HepG2 (cell line): ENCODE measurements at regions not wholly inside any gene's neighbourhood (a gene's known extent, or its start where the extent isn't known, plus 50 kb on each side); places are given as distances from the start of the nearest gene placed in this dataset.

Experiments used
- ATAC-seq: fragments of 200-7000 bp; cut with Tn5 transposase; 3 replicates; pipeline ENCODE4 v1.9.1; 2020; ENCODE audit warnings: mild to moderate bottlenecking, moderate library complexity
- BruUV-seq: library from RNA; stranded (reverse); fragments of 400-500 nt; replicated peaks from 2 replicates; lab custom pipeline; 2021; lab: Mats Ljungman, UMichigan
- CTCF ChIA-PET: fragments of 300-600 bp; formaldehyde crosslinking; extraction: SDS; loops from one replicate; lab custom pipeline; 2021; ENCODE audit warnings: low total read pairs, inconsistent platforms, low intra/inter-chr PET ratio; lab: Yijun Ruan, JAX
- POLR2A ChIA-PET: fragments of 350-600 bp; sonication (Branson Sonifier 250); formaldehyde crosslinking; loops from one replicate; lab custom pipeline; 2020; ENCODE audit warnings: antibody characterized with exemption, inconsistent platforms; lab: Yijun Ruan, JAX
- DNase-seq: peaks from one replicate; pipeline ENCODE4 v3.0.0-alpha.2; 2015; ENCODE audit warnings: low spot score
- FAIRE-seq: peaks from 3 replicates; lab custom pipeline; 2011; peaks lifted over from hg19 to GRCh38; lab: Jason Lieb, UNC
- H2AFZ ChIP-seq: one replicate; pipeline ENCODE4 v1.6.1; 2011; ENCODE audit warnings: low read length, inconsistent platforms
- H3K27ac ChIP-seq: fragments of 300-600 bp; 3 replicates; pipeline ENCODE4 v1.8.0; 2011; ENCODE audit warnings: mixed run types, mild to moderate bottlenecking, mixed read lengths, low read length, inconsistent platforms; ENCODE audit not compliant: insufficient read depth; ENCODE audit errors: extremely low read length
- H3K27me3 ChIP-seq, 2 experiments: fragments of 200-600 bp in 1 of 2; 2 replicates in 1 of 2; 3 replicates in 1 of 2; pipeline versions ENCODE4 v1.6.0 to v1.8.0; 2011; ENCODE audit warnings: low read length in 2 of 2, mild to moderate bottlenecking in 2 of 2, moderate library complexity in 2 of 2, inconsistent platforms in 1 of 2; ENCODE audit not compliant: insufficient read depth in 2 of 2, control insufficient read depth in 1 of 2
- H3K36me3 ChIP-seq, 2 experiments: fragments of 200-600 bp in 1 of 2; replicated peaks in 1 of 2; 2 replicates in 1 of 2; 3 replicates in 1 of 2; pipeline versions ENCODE4 v1.5.1 to v1.8.0; 2011; ENCODE audit warnings: low read length in 2 of 2, inconsistent platforms in 1 of 2; ENCODE audit not compliant: insufficient read depth in 2 of 2, control insufficient read depth in 1 of 2
- H3K4me1 ChIP-seq: 2 replicates; pipeline ENCODE4 v1.5.1; 2012; ENCODE audit warnings: low read length, inconsistent platforms; ENCODE audit not compliant: insufficient read depth
- H3K4me2 ChIP-seq: 2 replicates; pipeline ENCODE4 v1.6.0; 2011; ENCODE audit warnings: low read depth, low read length, inconsistent platforms
- H3K4me3 ChIP-seq, 3 experiments: fragments of 200-600 bp in 1 of 3; sonication (generic), shearing (Covaris generic) in 1 of 3; replicated peaks in 1 of 3; 2 replicates each; pipeline ENCODE4 v1.5.1; 2011 to 2016; ENCODE audit warnings: low read length in 3 of 3, inconsistent platforms in 2 of 3, low read depth in 2 of 3, mild to moderate bottlenecking in 2 of 3, control low read depth in 1 of 3, mixed read lengths in 1 of 3; ENCODE audit not compliant: insufficient read depth in 1 of 3
- H3K79me2 ChIP-seq: one replicate; pipeline ENCODE4 v1.6.1; 2011; ENCODE audit warnings: low read length, inconsistent platforms; ENCODE audit not compliant: insufficient read depth
- H3K9ac ChIP-seq: 2 replicates; pipeline ENCODE4 v1.6.0; 2011; ENCODE audit warnings: mild to moderate bottlenecking, low read depth, low read length, inconsistent platforms; ENCODE audit not compliant: insufficient read depth
- H3K9me3 ChIP-seq: 2 replicates; pipeline ENCODE4 v1.5.1; 2012; ENCODE audit warnings: mild to moderate bottlenecking, low read length
- H4K20me1 ChIP-seq: 2 replicates; pipeline ENCODE4 v1.6.0; 2011; ENCODE audit warnings: inconsistent platforms, mild to moderate bottlenecking, low read length, moderate library complexity; ENCODE audit not compliant: insufficient read depth
- AKAP8 ChIP-seq: sonication (generic); formaldehyde crosslinking; IDR thresholded peaks from 2 replicates; pipeline ENCODE4 v1.5.1; 2020; ENCODE audit warnings: mild to moderate bottlenecking, missing genetic modification reagents
- ATF3 ChIP-seq: sonication (generic); formaldehyde crosslinking; IDR thresholded peaks from 2 replicates; pipeline ENCODE4 v1.4.0; 2020; ENCODE audit warnings: missing genetic modification reagents
- ELF3 ChIP-seq: IDR thresholded peaks from 2 replicates; pipeline ENCODE4 v1.6.1; 2016; ENCODE audit warnings: missing genetic modification reagents, missing compliant biosample characterization
- KLF15 ChIP-seq: sonication (generic); formaldehyde crosslinking; IDR thresholded peaks from 2 replicates; pipeline ENCODE4 v1.8.1; 2023; ENCODE audit warnings: borderline replicate concordance, mild to moderate bottlenecking, inconsistent platforms, missing genetic modification reagents, mixed read lengths
- PITX1 ChIP-seq: sonication (generic); formaldehyde crosslinking; IDR thresholded peaks from 2 replicates; pipeline ENCODE4 v1.5.1; 2020; ENCODE audit warnings: mild to moderate bottlenecking, missing genetic modification reagents
- ZFAT ChIP-seq: sonication (generic); formaldehyde crosslinking; conservative IDR thresholded peaks from 2 replicates; pipeline ENCODE4 v1.8.1; 2023; ENCODE audit warnings: missing genetic modification reagents, inconsistent platforms
- ZFP1 ChIP-seq: IDR thresholded peaks from 2 replicates; pipeline ENCODE4 v1.6.1; 2016
- ZFP91 ChIP-seq: sonication (generic); formaldehyde crosslinking; IDR thresholded peaks from 2 replicates; pipeline ENCODE4 v1.9.0; 2022; ENCODE audit warnings: missing genetic modification reagents, mild to moderate bottlenecking, borderline replicate concordance
- ZNF614 ChIP-seq: IDR thresholded peaks from 2 replicates; pipeline ENCODE4 v1.6.1; 2018; ENCODE audit warnings: missing biosample characterization, missing genetic modification reagents, inconsistent platforms, borderline replicate concordance
- ZNF703 ChIP-seq: sonication (generic); formaldehyde crosslinking; IDR thresholded peaks from 2 replicates; pipeline ENCODE4 v1.5.1; 2020; ENCODE audit warnings: missing genetic modification reagents, mild to moderate bottlenecking, moderate library complexity, borderline replicate concordance
- ZNF841 ChIP-seq: sonication (generic); formaldehyde crosslinking; IDR thresholded peaks from 2 replicates; pipeline ENCODE4 v1.8.1; 2023; ENCODE audit warnings: missing genetic modification reagents, borderline replicate concordance
- WGBS: methylation state at CpG from one replicate; pipeline ENCODE4 v1.1.6; 2017; ENCODE audit warnings: low lambda C conversion rate; 5-methylcytosine and 5-hydroxymethylcytosine counted together
- in situ Hi-C: cut with HindIII; loops from 2 replicates; pipeline ENCODE4 v1.10.0; 2017; ENCODE audit warnings: low pct_unique_long_range_greater_than_20kb; ENCODE audit not compliant: extremely low pct_ligation_motif_present
- intact Hi-C: fragments of 100-400 bp; cut with micrococcal nuclease; formaldehyde crosslinking; loops from one replicate; pipeline ENCODE4 v1.10.0; 2022; ENCODE audit not compliant: unreplicated experiment

- CTCF ChIA-PET = no interaction called here
- no peaks in the 10 kb centered on the region for H4K20me1 ChIP-seq
- H3K4me2 ChIP-seq = no peak overlapping the region
- DNase-seq (no peak), FAIRE-seq (no peak), ATAC-seq (no peak)
- H3K4me1 ChIP-seq = no peaks in the 10 kb centered on the region
- POLR2A ChIA-PET = no interaction called here
- H2AFZ ChIP-seq = no peak overlapping the region
- in situ Hi-C loops = no loop called here
- intact Hi-C loops = no loop called here
- H3K27me3 ChIP-seq = no peaks in the 10 kb centered on the region; a peak in 1 of 5 replicates
- H3K36me3 ChIP-seq = no peaks in the 10 kb centered on the region
- H3K9ac ChIP-seq = no peak overlapping the region
- WGBS = 0% methylated on average over 1 of the region's 1 CpG
- BruUV-seq = no TSS peak
- TF ChIP-seq ZFAT (CRISPR knock-in tag) (no peak), PITX1 (CRISPR knock-in tag) (no peak), ZFP91 (no peak), ATF3 (no peak), KLF15 (CRISPR knock-in tag) (no peak), ZNF703 (CRISPR knock-in tag) (no peak), ZNF841 (CRISPR knock-in tag) (no peak), ELF3 (no peak), ZNF614 (CRISPR knock-in tag) (no peak), ZFP1 (CRISPR knock-in tag) (no peak), AKAP8 (CRISPR knock-in tag) (no peak)
- no peaks in the 10 kb centered on the region for H3K79me2 ChIP-seq
- no peaks in the 10 kb centered on the region for H3K9me3 ChIP-seq
- no peak overlapping the region for H3K4me3 ChIP-seq
- H3K27ac ChIP-seq = no peak overlapping the region
Observed at GRCh38 chr6:44582930-44583329, 195.4 kb downstream of the CDC5L start.
